Activated naive CD4-positive, alpha-beta T cell treated with anti-CD3 and anti-CD28 coated beads, Interleukin-2, amount 50 U/mL, for 24 hours (primary cell): ENCODE measurements at regions not wholly inside any gene's neighbourhood (a gene's known extent, or its start where the extent isn't known, plus 50 kb on each side); places are given as distances from the start of the nearest gene placed in this dataset.

Source experiments
- H3K27ac Mint-ChIP-seq: one replicate; pipeline ENCODE4 v1.8.0; 2021; ENCODE audit warnings: mild to moderate bottlenecking, mixed read lengths
- H3K27me3 Mint-ChIP-seq: one replicate; pipeline ENCODE4 v1.8.0; 2021; ENCODE audit warnings: mixed read lengths
- H3K36me3 Mint-ChIP-seq: one replicate; pipeline ENCODE4 v1.8.0; 2021; ENCODE audit warnings: mixed read lengths
- H3K4me1 Mint-ChIP-seq: one replicate; pipeline ENCODE4 v1.8.0; 2021; ENCODE audit warnings: mixed read lengths
- H3K4me3 Mint-ChIP-seq: one replicate; pipeline ENCODE4 v1.8.0; 2021; ENCODE audit warnings: mild to moderate bottlenecking, mixed read lengths
- H3K9me3 Mint-ChIP-seq: one replicate; pipeline ENCODE4 v1.8.0; 2021; ENCODE audit warnings: mixed read lengths

- Mint-ChIP-seq H3K9me3 (no peaks in the 10 kb centered on the region), H3K4me1 (no peaks in the 10 kb centered on the region), H3K27me3 (no peaks in the 10 kb centered on the region)
These were observed 129.1 kb upstream of the MEF2C start for GRCh38 chr5:89011778-89012711.

GRCh38 chr5:89010512-89010911 lies 127.5 kb upstream of the MEF2C start:
- no peaks in the 10 kb centered on the region for H3K4me1 Mint-ChIP-seq
- H3K27ac Mint-ChIP-seq: no peak overlapping the region
- H3K36me3 Mint-ChIP-seq: no peaks in the 10 kb centered on the region
- no peaks in the 10 kb centered on the region for H3K9me3 Mint-ChIP-seq
- H3K27me3 Mint-ChIP-seq: no peaks in the 10 kb centered on the region
- H3K4me3 Mint-ChIP-seq: no peak overlapping the region

More at GRCh38 chr5:89011778-89012711, 129.1 kb upstream of the MEF2C start:
- Mint-ChIP-seq H3K27ac (no peak overlapping the region), H3K36me3 (no peaks in the 10 kb centered on the region), H3K4me3 (no peak overlapping the region)

DNA sequence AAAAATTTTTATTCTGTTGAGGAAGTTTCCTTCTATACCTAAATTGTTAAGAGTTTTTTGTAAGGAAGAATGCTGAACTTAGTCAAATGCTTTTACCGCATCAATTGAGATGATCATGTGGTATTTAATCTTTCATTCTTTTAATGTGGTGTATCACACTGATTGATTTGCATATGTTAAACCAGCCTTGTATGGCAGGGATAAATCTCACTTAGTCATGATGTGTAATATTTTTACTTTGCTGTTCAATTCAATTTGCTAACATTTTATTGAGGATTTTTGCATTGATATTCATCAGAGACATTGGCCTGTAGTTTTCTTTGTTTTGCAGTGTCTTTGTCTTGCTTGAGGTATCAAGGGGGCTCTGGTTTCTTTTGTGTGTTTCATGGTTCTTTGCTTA lies 125.3 kb upstream of the MEF2C start:
- Mint-ChIP-seq H3K4me3 (no peak overlapping the region), H3K36me3 (no peaks in the 10 kb centered on the region), H3K4me1 (no peaks in the 10 kb centered on the region), H3K27ac (no peak overlapping the region), H3K27me3 (no peaks in the 10 kb centered on the region), H3K9me3 (no peaks in the 10 kb centered on the region)

GRCh38 chr5:89005990-89006389 lies 123.0 kb upstream of the MEF2C start:
- Mint-ChIP-seq H3K4me1 (no peaks in the 10 kb centered on the region), H3K27ac (no peak overlapping the region)

GRCh38 chr5:89004379-89004778 lies 121.4 kb upstream of the MEF2C start:
- H3K27me3 Mint-ChIP-seq: no peaks in the 10 kb centered on the region

More at GRCh38 chr5:89005990-89006389, 123.0 kb upstream of the MEF2C start:
- Mint-ChIP-seq H3K36me3 (no peaks in the 10 kb centered on the region), H3K4me3 (no peak overlapping the region), H3K9me3 (no peaks in the 10 kb centered on the region), H3K27me3 (no peaks in the 10 kb centered on the region)

DNA sequence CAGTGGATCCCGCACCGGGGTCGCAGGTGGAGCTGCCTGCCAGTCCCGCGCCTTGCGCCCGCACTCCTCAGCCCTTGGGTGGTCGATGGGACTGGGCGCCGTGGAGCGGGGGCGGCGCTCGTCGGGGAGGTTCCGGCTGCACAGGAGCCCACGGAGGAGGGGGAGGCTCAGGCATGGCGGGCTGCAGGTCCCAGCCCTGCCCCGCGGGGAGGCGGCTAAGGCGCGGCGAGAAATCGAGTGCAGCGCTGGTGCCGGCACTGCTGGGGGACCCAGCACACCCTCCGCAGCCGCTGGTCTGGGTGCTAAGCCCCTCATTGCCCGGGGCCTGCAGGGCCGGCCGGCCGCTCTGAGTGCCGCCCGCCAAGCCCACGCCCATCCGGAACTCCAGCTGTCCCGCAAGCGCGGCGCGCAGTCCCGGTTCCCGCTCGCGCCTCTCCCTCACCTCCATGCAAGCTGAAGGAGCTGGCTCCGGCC lies 120.6 kb upstream of the MEF2C start:
- H3K9me3 Mint-ChIP-seq: no peaks in the 10 kb centered on the region
- no peaks in the 10 kb centered on the region for H3K4me1 Mint-ChIP-seq
- no peak overlapping the region for H3K4me3 Mint-ChIP-seq
- no peaks in the 10 kb centered on the region for H3K36me3 Mint-ChIP-seq
- no peak overlapping the region for H3K27ac Mint-ChIP-seq
- no peaks in the 10 kb centered on the region for H3K27me3 Mint-ChIP-seq

More at GRCh38 chr5:89004379-89004778, 121.4 kb upstream of the MEF2C start:
- Mint-ChIP-seq H3K27ac (no peak overlapping the region), H3K36me3 (no peaks in the 10 kb centered on the region), H3K4me3 (no peak overlapping the region), H3K9me3 (no peaks in the 10 kb centered on the region), H3K4me1 (no peaks in the 10 kb centered on the region)

DNA sequence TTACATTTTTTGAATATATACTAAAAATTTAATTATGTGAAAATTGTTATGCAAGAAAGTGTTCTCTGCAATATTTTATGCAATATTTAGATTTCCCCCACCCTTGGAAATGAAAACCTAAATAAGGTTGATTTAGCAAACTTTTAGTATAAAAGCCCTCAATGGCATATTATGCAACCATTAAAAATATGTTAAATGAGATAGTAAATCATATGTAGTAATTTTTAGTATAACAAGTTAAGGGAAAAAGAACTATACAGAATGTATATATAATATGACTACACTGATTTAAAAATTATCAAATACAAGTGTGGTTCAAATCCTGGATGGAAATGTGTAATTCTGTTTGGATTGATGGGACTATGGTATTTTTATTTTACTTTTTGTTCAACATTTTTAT lies 116.9 kb upstream of the MEF2C start:
- Mint-ChIP-seq H3K9me3 (no peaks in the 10 kb centered on the region), H3K27ac (no peak overlapping the region), H3K36me3 (no peaks in the 10 kb centered on the region), H3K27me3 (no peaks in the 10 kb centered on the region), H3K4me1 (no peaks in the 10 kb centered on the region), H3K4me3 (no peak overlapping the region)

DNA sequence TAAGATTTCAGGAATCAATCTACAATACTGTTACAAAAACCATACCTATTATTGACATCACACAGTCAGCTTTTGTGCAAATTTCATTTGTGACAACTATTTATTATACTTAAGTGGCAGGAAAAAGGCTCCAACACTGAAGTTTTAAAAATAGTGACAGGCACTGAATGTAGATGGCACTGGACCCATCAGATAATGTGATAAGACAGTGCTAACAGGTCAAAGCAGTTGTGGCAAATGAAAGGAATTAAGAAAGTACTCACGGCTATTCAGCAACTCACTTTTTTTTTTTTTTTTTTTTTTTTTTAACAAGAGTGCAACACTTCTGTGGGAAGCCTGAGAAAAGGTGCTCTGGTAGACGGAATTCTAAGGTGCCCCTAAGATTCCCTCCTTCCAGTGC lies 115.0 kb upstream of the MEF2C start:
- no peaks in the 10 kb centered on the region for H3K27me3 Mint-ChIP-seq
- H3K9me3 Mint-ChIP-seq: no peaks in the 10 kb centered on the region
- no peak overlapping the region for H3K27ac Mint-ChIP-seq
- H3K4me3 Mint-ChIP-seq: no peak overlapping the region
- H3K4me1 Mint-ChIP-seq: no peaks in the 10 kb centered on the region
- H3K36me3 Mint-ChIP-seq: no peaks in the 10 kb centered on the region

GRCh38 chr5:88984040-88984439 lies 101.1 kb upstream of the MEF2C start:
- Mint-ChIP-seq H3K27me3 (no peaks in the 10 kb centered on the region), H3K9me3 (peaks cover 4% of the 10 kb centered on the region), H3K4me1 (no peaks in the 10 kb centered on the region), H3K36me3 (no peaks in the 10 kb centered on the region), H3K27ac (no peak overlapping the region), H3K4me3 (no peak overlapping the region)

DNA sequence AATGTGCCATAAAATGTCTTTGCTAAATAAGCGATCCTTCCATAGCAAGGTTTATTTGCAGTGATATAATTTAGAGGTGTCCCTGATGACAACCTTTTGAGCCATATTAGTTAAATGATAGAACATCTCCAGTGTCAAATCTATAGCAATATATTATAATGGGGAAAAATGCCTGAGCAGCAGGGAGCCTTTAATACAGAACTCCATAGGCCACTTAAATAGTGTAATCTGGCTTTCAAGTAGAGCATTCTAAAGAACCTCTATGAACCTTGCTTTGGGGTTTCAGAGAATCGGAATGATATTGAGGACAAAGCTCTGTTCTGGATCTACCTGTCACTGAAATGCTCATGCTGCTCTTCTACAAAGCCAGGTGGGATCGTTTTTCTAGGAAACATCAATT lies 96.7 kb upstream of the MEF2C start:
- H3K36me3 Mint-ChIP-seq: no peaks in the 10 kb centered on the region
- no peaks in the 10 kb centered on the region for H3K4me1 Mint-ChIP-seq
- no peak overlapping the region for H3K27ac Mint-ChIP-seq
- H3K27me3 Mint-ChIP-seq: no peaks in the 10 kb centered on the region
- no peak overlapping the region for H3K4me3 Mint-ChIP-seq
- H3K9me3 Mint-ChIP-seq: no peaks in the 10 kb centered on the region

- Mint-ChIP-seq H3K27ac (no peak overlapping the region), H3K4me3 (no peak overlapping the region), H3K36me3 (no peaks in the 10 kb centered on the region), H3K4me1 (no peaks in the 10 kb centered on the region), H3K9me3 (no peaks in the 10 kb centered on the region), H3K27me3 (no peaks in the 10 kb centered on the region)
These were observed 96.3 kb upstream of the MEF2C start for GRCh38 chr5:88979244-88979643.

GRCh38 chr5:88976914-88977313 lies 93.9 kb upstream of the MEF2C start:
- Mint-ChIP-seq H3K4me1 (no peaks in the 10 kb centered on the region), H3K36me3 (no peaks in the 10 kb centered on the region), H3K4me3 (no peak overlapping the region), H3K9me3 (peaks cover 2% of the 10 kb centered on the region), H3K27ac (no peak overlapping the region), H3K27me3 (no peaks in the 10 kb centered on the region)

DNA sequence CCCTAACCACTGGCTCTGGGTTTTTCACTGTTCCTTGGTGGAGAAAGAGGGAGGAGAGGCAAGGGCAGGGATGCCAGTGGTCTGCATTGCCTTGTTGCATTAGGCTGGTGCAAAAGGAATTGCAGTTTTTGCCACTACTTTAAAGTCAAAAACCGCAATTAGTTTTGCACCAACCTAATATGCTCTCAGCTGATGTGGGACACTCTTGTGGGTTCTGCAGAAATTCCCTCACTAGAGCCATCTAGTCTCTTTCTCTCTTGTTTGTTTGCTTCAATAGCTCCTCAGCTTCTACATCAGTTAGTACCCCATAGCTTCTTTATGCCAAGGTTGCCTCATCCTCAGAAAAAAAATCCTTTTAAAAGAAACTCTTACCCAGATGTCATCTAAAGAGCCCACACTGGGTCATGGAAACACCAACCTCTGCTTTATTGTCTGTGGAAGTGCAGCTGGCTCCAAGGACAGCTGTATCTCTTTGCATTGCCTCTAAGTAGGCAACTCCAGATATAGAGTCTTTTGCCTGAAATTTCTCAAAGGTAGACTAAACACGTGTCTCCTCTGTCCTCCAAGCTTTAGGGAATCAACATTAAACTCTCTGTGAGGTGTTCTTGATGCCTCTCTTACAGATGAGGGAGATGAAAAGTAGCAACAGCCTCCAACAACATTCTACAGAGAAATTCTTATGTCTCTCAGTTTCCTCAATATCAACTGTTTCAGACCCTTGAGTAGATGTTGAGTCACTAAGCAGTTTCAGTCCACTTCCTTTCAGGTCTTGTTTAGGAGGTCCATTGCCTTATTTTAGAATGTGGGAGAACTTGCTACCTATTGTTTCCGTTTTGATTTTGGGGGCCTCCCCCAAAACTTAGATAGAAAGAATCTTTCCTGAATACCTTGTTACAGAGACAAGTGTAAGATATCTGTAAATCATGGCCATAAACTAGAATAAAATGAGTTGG lies 84.9 kb upstream of the MEF2C start:
- no peaks in the 10 kb centered on the region for H3K27me3 Mint-ChIP-seq
- H3K4me3 Mint-ChIP-seq: no peak overlapping the region

GRCh38 chr5:88964831-88965230 lies 81.8 kb upstream of the MEF2C start:
- H3K4me1 Mint-ChIP-seq: no peaks in the 10 kb centered on the region
- no peaks in the 10 kb centered on the region for H3K27me3 Mint-ChIP-seq
- H3K27ac Mint-ChIP-seq: no peak overlapping the region
- H3K4me3 Mint-ChIP-seq: no peak overlapping the region
- no peaks in the 10 kb centered on the region for H3K36me3 Mint-ChIP-seq
- no peaks in the 10 kb centered on the region for H3K9me3 Mint-ChIP-seq

More for the DNA sequence above, 84.9 kb upstream of the MEF2C start:
- peaks cover 5% of the 10 kb centered on the region for H3K9me3 Mint-ChIP-seq
- H3K36me3 Mint-ChIP-seq: no peaks in the 10 kb centered on the region
- H3K4me1 Mint-ChIP-seq: no peaks in the 10 kb centered on the region
- no peak overlapping the region for H3K27ac Mint-ChIP-seq

DNA sequence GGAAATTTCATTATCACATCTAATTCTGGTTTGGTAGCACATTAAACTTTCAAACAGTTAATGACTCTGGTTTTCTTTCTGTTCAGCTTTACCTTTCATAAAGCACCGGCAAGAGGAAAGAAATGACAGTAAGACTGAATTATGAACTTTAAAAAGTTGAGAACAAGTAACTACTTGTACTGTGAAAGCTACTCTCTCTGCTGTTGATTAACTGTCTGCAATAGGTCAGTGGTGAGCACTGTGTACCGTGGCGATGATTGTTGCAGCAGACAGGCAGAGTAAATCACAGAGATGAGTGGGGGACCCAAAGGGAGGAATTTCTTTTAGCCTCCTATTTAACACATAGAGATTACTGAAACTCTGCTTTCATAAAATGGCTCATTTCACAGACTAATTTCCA lies 74.0 kb upstream of the MEF2C start:
- H3K27me3 Mint-ChIP-seq: peaks cover 2% of the 10 kb centered on the region
- H3K9me3 Mint-ChIP-seq: no peaks in the 10 kb centered on the region
- H3K4me3 Mint-ChIP-seq: no peak overlapping the region
- H3K4me1 Mint-ChIP-seq: no peaks in the 10 kb centered on the region
- H3K36me3 Mint-ChIP-seq: no peaks in the 10 kb centered on the region
- no peak overlapping the region for H3K27ac Mint-ChIP-seq

GRCh38 chr5:88956416-88956815 lies 73.4 kb upstream of the MEF2C start:
- H3K36me3 Mint-ChIP-seq: no peaks in the 10 kb centered on the region
- no peak overlapping the region for H3K27ac Mint-ChIP-seq
- no peaks in the 10 kb centered on the region for H3K9me3 Mint-ChIP-seq
- H3K4me3 Mint-ChIP-seq: no peak overlapping the region
- peaks cover 2% of the 10 kb centered on the region for H3K27me3 Mint-ChIP-seq
- no peaks in the 10 kb centered on the region for H3K4me1 Mint-ChIP-seq
